Lung microvascular endothelial cell (primary cell): ENCODE measurements at regions not wholly inside any gene's neighbourhood (a gene's known extent, or its start where the extent isn't known, plus 50 kb on each side); places are given as distances from the start of the nearest gene placed in this dataset.
"Not testable (repeated sequence)": the region's sequence is repeated elsewhere in the genome, so short reads cannot be mapped to it uniquely, and the experiment has no call there.

Experiments
- DNase-seq, 2 donors: peaks; one replicate each; pipeline versions ENCODE4 v3.0.0 to v3.0.0-alpha.2; 2010; ENCODE audit warnings: low read depth in 2 of 2

GRCh38 chr4:65265526-65265925, 404.8 kb downstream of the EPHA5 start:
- no peak for DNase-seq

GRCh38 chr4:65259296-65259695, 411.0 kb downstream of the EPHA5 start:
- DNase-seq, result no peak

DNA sequence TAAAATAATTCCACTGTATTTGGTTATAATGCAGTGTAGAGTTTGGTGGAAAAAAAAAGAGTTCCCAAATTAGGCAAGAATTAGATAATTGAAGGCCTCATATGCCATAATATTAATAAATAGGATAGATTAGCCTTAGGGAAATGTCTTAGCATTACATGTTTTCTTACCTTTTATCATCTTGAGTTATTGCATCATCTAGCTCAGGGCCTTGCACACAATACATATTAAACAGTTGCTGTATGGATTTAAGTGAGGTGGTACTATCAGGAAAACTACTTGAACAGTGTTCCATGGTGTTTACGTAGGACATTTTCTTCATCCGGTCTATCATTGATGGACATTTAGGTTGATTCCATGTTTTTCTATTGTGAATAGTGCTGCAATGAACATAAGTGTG, 419.4 kb downstream of the EPHA5 start:
- no peak for DNase-seq

- no peak for DNase-seq
Observed at GRCh38 chr4:65249111-65249510, 421.2 kb downstream of the EPHA5 start.

- DNase-seq, result no peak
Observed at GRCh38 chr4:65242156-65242846, 428.0 kb downstream of the EPHA5 start.

- no peak for DNase-seq
Observed at GRCh38 chr4:65241257-65241997, 428.9 kb downstream of the EPHA5 start.

DNA sequence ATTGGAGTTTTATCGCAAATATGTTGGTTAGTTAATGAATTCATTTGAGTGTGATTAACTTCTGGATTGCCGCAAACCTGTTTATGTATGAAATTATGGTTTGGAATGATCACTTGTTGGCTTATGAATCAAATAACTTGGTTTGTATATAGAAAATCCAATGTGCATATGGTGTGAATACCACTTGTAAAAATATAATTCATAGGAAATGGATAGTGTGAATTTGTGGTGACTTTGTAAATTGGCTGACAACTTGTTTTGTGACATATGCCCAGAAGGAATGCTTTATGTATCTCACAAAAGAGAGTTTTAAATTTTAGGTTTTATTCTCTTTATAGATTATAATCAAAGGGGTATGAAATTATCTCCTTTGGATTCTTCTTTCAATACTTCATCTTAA, 436.2 kb downstream of the EPHA5 start:
- DNase-seq, result no peak

DNA sequence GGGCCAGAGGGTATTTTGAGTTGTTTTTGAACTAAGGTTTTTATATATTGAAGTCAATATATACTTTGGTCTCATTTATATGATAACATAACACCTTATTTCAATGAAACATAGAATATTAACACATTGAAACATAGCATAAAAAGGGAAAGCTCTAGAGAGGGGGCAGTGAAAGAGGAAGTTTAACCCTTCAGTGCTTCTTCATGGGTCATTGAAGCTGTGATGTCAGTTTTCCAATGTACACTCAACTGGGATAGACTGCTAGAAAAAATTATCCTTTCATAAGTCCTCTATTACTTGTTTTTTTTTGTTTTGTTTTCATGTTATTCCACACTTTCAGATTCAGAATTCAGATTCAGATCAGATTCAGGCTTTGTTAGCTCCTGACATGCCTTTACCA, 442.7 kb downstream of the EPHA5 start:
- DNase-seq, result no peak

DNA sequence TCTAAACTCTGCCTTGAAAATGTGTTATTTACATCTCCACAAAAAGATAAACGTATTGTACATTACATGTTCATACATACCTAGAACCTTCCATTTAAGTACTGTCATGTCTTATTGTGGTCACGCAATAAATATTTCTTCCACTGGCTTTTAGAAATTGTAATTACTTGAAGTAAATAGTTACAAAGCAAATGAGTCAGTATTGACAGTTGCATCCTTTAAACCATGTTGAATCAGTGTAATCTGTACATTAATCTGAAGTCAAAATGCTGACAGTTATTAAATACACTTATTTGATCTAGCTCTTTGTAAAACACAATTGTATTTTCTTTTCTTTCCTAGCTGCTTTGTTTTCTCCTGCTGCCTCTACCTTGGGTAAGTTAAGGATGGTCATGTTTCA, 446.7 kb downstream of the EPHA5 start:
- DNase-seq, result no peak

- not testable (repeated sequence) for DNase-seq
Observed at GRCh38 chr4:65223074-65223473, 447.2 kb downstream of the EPHA5 start.

DNA sequence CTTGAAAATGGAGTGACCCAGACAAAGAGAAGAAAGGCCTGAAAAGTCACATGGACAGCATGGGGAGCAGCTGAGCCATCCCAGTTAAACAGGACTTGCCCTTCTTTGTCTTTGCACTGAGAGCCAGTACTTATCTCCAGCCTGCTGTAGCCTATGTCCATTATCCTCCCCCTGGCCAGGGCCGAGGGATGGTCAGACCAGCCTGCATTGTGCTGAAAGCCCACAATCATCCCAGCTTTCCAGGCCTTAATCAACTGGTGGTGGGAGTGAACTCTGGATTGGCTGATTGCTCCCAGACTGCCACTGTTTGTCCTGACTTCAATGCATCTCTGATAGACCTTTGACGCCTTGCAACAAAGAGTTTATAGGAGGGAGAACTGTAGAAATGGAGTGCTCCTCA, 453.1 kb downstream of the EPHA5 start:
- DNase-seq, result no peak

- DNase-seq, result no peak
Observed at GRCh38 chr4:65202853-65203236, 467.4 kb downstream of the EPHA5 start.

GRCh38 chr4:65202165-65202852, 468.0 kb downstream of the EPHA5 start:
- no peak for DNase-seq

DNA sequence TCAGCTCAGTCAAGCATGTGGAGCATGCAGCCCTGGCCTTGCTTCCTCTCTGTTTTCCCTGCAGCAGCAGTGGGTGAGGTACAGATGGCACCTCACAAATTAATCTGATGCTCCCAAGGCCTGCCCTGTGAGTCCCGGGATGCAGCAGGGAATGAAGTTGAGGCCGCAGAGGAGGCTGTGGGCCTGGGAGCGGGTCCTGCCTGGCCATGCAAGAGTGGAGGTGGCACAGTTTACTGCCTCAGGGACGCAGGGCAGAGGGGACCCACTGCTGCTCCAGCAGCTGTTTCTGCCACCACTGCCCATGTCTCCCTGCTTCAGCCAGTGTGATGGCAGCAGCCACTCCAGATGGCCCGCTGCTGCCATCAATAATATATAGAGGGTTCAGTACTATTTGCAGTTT, 474.6 kb downstream of the EPHA5 start:
- no peak for DNase-seq

- no peak for DNase-seq
Observed at GRCh38 chr4:65195002-65195401, 475.3 kb downstream of the EPHA5 start.

DNA sequence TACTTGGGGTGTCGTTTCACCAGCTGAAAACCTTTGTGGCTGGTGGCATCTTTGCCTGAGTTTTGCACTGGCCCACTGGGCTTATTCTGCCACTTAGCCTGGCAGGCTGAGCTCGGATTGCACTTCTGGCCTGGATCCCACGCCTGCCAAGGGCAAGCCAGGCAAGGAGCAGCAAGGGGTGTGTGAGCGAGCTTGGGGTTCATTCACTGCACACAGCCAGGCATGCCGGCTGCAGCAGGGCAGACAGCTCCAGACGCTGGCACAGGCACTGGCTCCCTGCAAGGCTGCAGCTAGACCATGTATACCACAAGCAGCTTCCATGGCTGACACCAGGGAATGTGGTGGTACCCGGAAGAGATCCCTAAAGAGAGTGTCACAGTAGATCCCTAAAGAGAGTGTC, 476.3 kb downstream of the EPHA5 start:
- no peak for DNase-seq

DNA sequence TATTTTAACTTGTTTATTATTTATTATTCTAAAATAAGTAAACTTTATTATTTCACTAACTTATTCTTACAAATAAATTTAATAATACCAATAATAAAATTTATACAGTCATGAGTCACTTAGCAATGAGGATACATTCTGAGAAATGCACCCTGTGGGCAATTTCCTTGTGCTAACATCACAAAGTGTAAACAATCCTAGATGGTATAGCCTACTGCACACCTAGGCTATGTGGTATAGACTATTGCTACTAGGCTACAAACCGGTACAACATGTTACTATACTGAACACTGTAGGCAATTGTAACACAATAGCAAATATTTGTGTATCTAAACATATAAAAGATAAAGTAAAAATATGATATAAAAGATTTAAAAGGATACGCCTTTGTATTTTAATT, 479.5 kb downstream of the EPHA5 start:
- no peak for DNase-seq

GRCh38 chr4:65175585-65175984, 494.7 kb downstream of the EPHA5 start:
- DNase-seq, result no peak

DNA sequence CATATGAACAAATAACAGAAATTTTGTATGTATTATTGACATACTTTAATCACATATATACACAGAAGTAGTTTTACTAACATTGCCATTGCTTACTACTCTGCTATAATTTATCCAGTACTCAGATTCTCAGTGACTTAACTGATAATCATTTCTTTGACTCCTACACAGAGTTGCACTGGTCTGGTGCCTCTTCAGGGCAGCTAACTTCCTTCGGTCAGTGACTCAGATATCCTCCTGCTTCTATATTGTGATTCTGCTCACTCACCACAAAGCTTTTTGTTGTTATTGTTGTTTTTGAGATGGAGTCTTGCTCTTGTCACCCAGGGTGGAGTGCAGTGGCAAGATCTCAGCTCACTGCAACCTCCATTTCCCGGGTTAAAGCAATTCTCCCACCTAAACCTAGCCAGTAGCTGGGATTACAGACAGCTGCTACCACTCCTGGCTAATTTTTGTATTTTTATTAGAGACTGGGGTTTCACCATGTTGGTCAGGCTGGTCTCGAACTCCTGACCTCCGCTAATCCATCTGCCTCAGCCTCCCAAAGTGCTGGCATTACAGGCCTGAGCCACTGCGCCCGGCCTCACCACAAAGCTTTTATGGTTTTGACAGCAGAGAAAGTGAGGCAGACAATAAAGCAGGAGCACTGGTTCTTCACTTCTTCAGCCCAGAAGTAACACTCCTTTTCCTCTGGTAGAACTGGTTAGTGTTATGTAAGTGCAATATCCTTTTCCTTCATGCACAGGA, 499.3 kb downstream of the EPHA5 start:
- DNase-seq, result no peak

DNA sequence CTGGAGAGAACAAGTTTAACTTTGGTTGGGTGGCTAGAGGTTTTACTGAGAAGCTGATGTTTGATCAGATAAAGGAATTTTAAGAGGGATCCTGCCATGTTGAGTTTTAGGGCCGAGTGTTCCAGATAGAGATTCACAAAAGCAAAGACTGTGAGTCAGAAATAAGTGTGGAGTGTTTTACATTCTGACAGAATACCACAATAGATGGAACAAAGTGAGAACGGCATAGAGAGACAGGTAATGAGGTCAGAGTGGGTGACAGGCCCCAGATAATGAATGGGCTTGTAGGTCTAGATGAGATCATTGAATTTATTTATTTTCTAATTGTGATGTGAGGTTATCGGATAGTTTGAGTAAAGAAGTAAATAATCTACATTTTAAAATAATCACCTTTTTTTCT, 502.6 kb downstream of the EPHA5 start:
- DNase-seq, result no peak

GRCh38 chr4:65152205-65152604, 518.1 kb downstream of the EPHA5 start:
- DNase-seq, result no peak

DNA sequence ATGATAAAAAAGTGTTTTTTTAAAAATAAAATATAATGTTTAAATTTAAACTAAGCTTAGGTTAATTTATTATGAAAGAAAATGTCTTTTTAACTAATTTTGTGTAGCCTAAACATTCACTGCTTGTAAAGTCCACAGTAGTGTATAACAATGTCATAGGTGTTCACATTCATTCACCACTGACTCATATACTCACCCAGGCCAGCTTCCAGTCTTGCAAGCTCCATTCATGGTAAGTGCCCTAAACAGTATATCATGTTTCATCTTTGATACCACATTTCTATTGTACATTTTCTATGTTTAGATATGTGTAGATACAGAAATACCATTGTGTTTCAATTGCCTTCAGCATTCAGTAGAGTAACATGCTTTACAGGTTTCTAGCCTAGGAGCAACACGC, 530.3 kb downstream of the EPHA5 start:
- no peak for DNase-seq
